ENCODE measurements at regions not wholly inside any gene's neighbourhood (a gene's known extent, or its start where the extent isn't known, plus 50 kb on each side); places are given as distances from the start of the nearest gene placed in this dataset.

DNA sequence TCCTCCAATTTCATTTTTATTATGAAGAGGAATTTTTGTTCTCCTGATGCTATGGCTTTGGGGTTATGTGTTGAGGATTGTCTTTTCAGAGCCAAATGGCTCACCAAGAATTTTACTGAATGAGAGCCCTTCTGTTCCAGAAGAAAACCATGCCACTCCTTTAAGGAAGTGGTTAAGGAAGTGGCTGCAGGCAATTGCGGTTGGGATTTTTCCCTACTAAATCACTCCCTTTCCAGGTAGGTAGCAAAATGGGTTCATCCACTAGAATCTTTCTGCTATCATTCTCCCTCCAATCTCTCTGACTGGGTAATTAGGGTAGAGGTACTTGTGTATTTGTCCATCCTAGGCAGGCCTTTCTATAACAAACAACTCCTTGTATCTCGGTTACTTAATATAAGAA lies 163.1 kb downstream of the TTC8 start:
- no peak for DNase-seq
- Mint-ChIP-seq H3K27ac (no peak overlapping the region), H3K27me3 (ENCODE audit: low read depth) (no peaks in the 10 kb centered on the region), H3K36me3 (ENCODE audit: insufficient read depth in 2 of 2) (peaks cover 2 to 5% of the 10 kb centered on the region in 2 donors), H3K9me3 (peaks cover 4% of the 10 kb centered on the region in 2 donors), H3K4me1 (ENCODE audit: low read depth) (no peaks in the 10 kb centered on the region), H3K4me3 (no peak overlapping the region)
- no peak for ATAC-seq (replicated peaks in 1 of 2)

DNA sequence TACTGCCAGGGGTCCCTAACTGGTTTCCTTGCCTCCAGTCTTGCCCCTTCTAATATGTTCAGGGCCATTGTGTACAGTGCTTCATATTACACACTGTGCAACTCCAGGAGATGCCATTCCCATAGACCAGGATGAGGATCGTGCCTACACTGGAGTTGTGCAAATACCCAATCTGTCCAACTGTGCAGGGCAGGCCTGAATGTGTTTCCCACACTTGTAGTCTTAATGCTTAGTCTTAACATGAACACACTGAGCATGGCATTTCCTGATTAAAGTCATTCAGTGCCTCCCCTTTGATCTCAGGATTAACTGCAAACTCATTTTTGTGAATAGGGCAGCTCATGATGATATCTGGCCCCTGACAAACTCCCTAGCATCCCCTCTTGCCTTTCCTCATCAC lies 165.5 kb downstream of the TTC8 start:
- Mint-ChIP-seq H3K27ac (no peak overlapping the region), H3K27me3 (ENCODE audit: low read depth) (peaks cover 2% of the 10 kb centered on the region)
- ATAC-seq (replicated peaks in 1 of 2), result no peak

DNA sequence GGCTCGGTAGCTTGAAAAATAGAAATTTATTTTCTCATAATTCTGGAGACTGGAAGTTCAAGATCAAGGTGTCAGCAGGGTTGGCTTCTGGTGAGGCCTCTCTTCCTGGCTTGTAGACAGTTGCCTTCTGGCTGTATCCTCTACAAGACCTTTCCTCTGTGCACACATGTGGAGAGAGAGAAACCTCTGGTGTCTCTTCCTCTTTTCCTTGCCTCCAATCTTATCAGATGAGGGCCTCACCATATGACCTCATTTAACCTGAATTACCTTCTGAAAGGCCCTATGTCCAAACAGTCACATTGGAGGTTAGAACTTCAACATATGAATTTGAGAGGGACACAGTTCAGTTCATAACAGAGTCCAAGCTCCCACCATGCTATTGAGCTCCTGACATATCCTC lies 166.4 kb downstream of the TTC8 start:
- Mint-ChIP-seq H3K9me3 (peaks cover 1% of the 10 kb centered on the region in 2 donors), H3K27ac (no peak overlapping the region), H3K4me3 (no peak overlapping the region), H3K4me1 (ENCODE audit: low read depth) (no peaks in the 10 kb centered on the region), H3K36me3 (ENCODE audit: insufficient read depth in 2 of 2) (peaks cover 0 to 5% of the 10 kb centered on the region in 2 donors), H3K27me3 (ENCODE audit: low read depth) (peaks cover 12% of the 10 kb centered on the region)
- ATAC-seq (replicated peaks in 1 of 2) (no peak), DNase-seq (no peak)

More for the DNA sequence above, 165.5 kb downstream of the TTC8 start:
- Mint-ChIP-seq H3K4me1 (ENCODE audit: low read depth) (no peaks in the 10 kb centered on the region), H3K9me3 (peaks cover 4% of the 10 kb centered on the region in 2 donors), H3K4me3 (no peak overlapping the region), H3K36me3 (ENCODE audit: insufficient read depth in 2 of 2) (peaks cover 2 to 5% of the 10 kb centered on the region in 2 donors)
- no peak for DNase-seq

- no peak for ATAC-seq (replicated peaks in 1 of 2)
- DNase-seq, result no peak
- Mint-ChIP-seq H3K27ac (no peak overlapping the region), H3K9me3 (no peaks in the 10 kb centered on the region), H3K27me3 (ENCODE audit: low read depth) (peaks cover 22% of the 10 kb centered on the region), H3K36me3 (ENCODE audit: insufficient read depth in 2 of 2) (peaks cover 0 to 2% of the 10 kb centered on the region in 2 donors), H3K4me3 (no peak overlapping the region), H3K4me1 (ENCODE audit: low read depth) (no peaks in the 10 kb centered on the region)
Measured at GRCh38 chr14:88992011-88992410, 167.6 kb downstream of the TTC8 start.

DNA sequence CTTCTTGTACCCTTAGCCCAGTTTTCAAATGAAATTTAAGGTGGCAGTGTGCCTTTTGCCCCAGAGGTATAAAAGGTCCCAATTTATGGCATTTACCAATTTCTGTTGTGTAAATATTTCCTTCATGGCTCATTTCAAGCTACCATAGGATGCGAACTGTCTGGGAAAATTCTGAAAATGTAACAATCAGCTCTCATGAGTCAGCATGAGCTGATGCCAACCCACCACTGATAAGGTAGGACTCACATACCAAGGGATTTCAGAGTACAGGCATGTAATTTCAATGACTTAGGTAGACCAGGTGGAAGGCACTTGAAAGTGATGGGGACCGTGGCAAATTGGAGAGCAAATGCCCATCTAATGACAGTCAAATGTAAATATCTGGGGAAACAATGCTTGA lies 169.5 kb downstream of the TTC8 start:
- H3K4me3 Mint-ChIP-seq, result no peak overlapping the region
- no peaks in the 10 kb centered on the region for H3K9me3 Mint-ChIP-seq
- H3K36me3 Mint-ChIP-seq (ENCODE audit: insufficient read depth in 2 of 2), result no peaks in the 10 kb centered on the region
- H3K27ac Mint-ChIP-seq, result no peak overlapping the region
- no peak for DNase-seq
- peaks cover 34% of the 10 kb centered on the region for H3K27me3 Mint-ChIP-seq (ENCODE audit: low read depth)
- H3K4me1 Mint-ChIP-seq (ENCODE audit: low read depth), result no peaks in the 10 kb centered on the region
- no peak for ATAC-seq (replicated peaks in 1 of 2)

GRCh38 chr14:88995437-88996198 lies 171.2 kb downstream of the TTC8 start:
- Mint-ChIP-seq H3K4me1 (ENCODE audit: low read depth) (peaks cover 4% of the 10 kb centered on the region), H3K27me3 (ENCODE audit: low read depth) (peaks cover 36% of the 10 kb centered on the region), H3K4me3 (no peak overlapping the region), H3K9me3 (no peaks in the 10 kb centered on the region), H3K27ac (no peak overlapping the region), H3K36me3 (ENCODE audit: insufficient read depth in 2 of 2) (no peaks in the 10 kb centered on the region)
- no peak for ATAC-seq (replicated peaks in 1 of 2)
- no peak for DNase-seq

GRCh38 chr14:88998027-88998426 lies 173.6 kb downstream of the TTC8 start:
- H3K27ac Mint-ChIP-seq, result no peak overlapping the region
- H3K36me3 Mint-ChIP-seq (ENCODE audit: insufficient read depth in 2 of 2), result no peaks in the 10 kb centered on the region
- no peak overlapping the region for H3K4me3 Mint-ChIP-seq
- DNase-seq, result no peak
- no peak for ATAC-seq (replicated peaks in 1 of 2)
- H3K9me3 Mint-ChIP-seq, result no peaks in the 10 kb centered on the region
- peaks cover 36% of the 10 kb centered on the region for H3K27me3 Mint-ChIP-seq (ENCODE audit: low read depth)
- peaks cover 8% of the 10 kb centered on the region for H3K4me1 Mint-ChIP-seq (ENCODE audit: low read depth)

GRCh38 chr14:88999137-88999536 lies 174.7 kb downstream of the TTC8 start:
- no peaks in the 10 kb centered on the region for H3K36me3 Mint-ChIP-seq (ENCODE audit: insufficient read depth in 2 of 2)
- H3K27me3 Mint-ChIP-seq (ENCODE audit: low read depth), result peaks cover 36% of the 10 kb centered on the region
- no peak overlapping the region for H3K4me3 Mint-ChIP-seq
- ATAC-seq (replicated peaks in 1 of 2), result no peak
- H3K4me1 Mint-ChIP-seq (ENCODE audit: low read depth), result peaks cover 8% of the 10 kb centered on the region
- H3K27ac Mint-ChIP-seq, result no peak overlapping the region
- H3K9me3 Mint-ChIP-seq, result no peaks in the 10 kb centered on the region
- no peak for DNase-seq

DNA sequence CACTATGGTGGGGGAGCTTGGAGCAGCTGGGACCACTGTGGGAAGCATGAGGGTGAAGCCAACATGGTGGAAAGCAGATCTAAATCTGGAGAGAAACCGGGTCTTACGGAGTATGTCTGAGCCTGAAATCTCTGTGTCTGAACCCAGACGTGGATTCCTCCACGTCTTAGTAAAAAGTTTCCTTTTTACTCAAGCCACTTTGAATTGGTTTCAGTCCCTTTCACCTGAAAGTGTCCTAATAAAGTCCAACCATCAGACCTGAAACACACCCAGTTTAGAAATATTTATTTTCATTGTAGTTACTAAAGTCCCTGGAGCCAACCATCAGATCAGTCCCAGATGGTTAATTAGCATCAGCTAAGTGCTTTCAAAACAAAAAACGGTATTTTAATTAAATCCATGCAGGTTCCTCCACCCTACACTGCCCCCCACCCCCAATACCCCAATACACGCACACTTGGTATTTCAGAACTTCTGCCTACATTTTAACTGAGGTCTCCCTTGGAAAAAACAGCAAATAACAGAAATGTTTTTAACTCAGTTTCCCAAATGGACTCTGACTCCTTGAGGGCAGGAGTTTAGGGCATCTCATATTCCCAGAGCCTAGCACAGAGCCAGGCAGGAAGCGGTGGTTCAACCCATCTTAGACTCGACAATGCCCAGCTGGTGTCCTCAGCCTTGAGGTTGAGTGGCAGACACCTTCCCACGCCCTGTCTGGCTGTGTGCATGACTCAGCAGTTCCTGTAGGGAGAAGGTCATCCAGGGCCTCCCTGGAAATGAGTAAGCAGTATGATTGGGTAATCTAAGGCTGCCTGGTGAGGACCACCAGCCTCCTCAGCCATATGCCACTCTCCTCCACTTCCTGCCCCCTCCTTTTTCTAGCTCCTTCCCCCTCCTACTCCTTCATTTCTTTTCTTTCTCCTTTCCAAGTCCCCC lies 175.8 kb downstream of the TTC8 start:
- peak; percentile 51 to 82 for ATAC-seq (replicated peaks in 1 of 2)
- peaks cover 8% of the 10 kb centered on the region for H3K4me1 Mint-ChIP-seq (ENCODE audit: low read depth)
- H3K9me3 Mint-ChIP-seq, result peaks cover 0 to 2% of the 10 kb centered on the region in 2 donors
- H3K27ac Mint-ChIP-seq, result no peak overlapping the region
- H3K36me3 Mint-ChIP-seq (ENCODE audit: insufficient read depth in 2 of 2), result no peaks in the 10 kb centered on the region
- DNase-seq, result peak; percentile 20 to 34
- H3K4me3 Mint-ChIP-seq, result no peak overlapping the region
- peaks cover 30% of the 10 kb centered on the region for H3K27me3 Mint-ChIP-seq (ENCODE audit: low read depth)

DNA sequence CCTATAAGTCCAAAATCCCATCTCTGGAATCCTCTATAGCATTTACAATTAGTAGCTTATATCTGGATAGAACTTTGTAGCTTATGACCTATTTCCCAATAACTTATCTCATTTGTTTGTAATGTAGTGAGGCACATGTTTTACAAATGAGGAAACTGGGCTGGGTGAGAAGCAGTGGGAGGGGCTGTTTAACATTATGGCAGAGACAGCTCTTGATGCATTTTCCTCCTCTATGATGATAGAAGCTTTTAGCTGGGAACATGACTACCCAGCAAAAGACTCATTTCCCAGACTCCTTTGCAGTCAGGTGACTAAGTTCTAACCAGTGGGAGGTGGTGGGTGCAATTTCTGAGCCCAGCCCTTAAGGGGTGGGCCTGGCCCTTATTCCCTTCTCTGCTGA lies 179.7 kb downstream of the TTC8 start:
- peaks cover 17% of the 10 kb centered on the region for H3K4me1 Mint-ChIP-seq (ENCODE audit: low read depth)
- H3K27ac Mint-ChIP-seq, result no peak overlapping the region
- H3K9me3 Mint-ChIP-seq, result peaks cover 0 to 2% of the 10 kb centered on the region in 2 donors
- DNase-seq (no peak), ATAC-seq (replicated peaks in 1 of 2) (no peak)
- no peaks in the 10 kb centered on the region for H3K36me3 Mint-ChIP-seq (ENCODE audit: insufficient read depth in 2 of 2)
- no peaks in the 10 kb centered on the region for H3K27me3 Mint-ChIP-seq (ENCODE audit: low read depth)
- no peak overlapping the region for H3K4me3 Mint-ChIP-seq

DNA sequence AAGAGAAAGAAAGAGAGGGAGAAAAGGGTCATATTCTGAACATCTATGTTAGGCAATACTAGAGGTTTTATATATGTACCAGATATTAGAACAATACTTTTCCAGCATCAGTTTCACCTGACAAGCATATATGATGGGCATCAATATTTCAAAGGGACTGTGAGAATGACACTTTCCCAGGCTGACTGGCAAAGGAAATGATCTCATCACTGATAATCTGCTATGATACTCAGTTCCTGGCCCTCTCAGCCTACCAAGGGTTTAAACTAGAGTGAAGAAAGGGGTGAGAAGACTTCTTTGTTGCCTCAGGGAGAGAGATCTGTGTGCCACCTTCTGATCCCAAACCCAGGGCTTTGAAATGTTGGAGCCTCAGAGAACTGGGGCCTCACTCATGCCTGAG lies 183.5 kb downstream of the TTC8 start:
- Mint-ChIP-seq H3K4me1 (ENCODE audit: low read depth) (peaks cover 9% of the 10 kb centered on the region), H3K4me3 (no peak overlapping the region), H3K27me3 (ENCODE audit: low read depth) (peaks cover 15% of the 10 kb centered on the region), H3K27ac (no peak overlapping the region), H3K36me3 (ENCODE audit: insufficient read depth in 2 of 2) (no peaks in the 10 kb centered on the region), H3K9me3 (peaks cover 0 to 2% of the 10 kb centered on the region in 2 donors)
- DNase-seq (no peak), ATAC-seq (replicated peaks in 1 of 2) (peak; percentile 37 to 53)

DNA sequence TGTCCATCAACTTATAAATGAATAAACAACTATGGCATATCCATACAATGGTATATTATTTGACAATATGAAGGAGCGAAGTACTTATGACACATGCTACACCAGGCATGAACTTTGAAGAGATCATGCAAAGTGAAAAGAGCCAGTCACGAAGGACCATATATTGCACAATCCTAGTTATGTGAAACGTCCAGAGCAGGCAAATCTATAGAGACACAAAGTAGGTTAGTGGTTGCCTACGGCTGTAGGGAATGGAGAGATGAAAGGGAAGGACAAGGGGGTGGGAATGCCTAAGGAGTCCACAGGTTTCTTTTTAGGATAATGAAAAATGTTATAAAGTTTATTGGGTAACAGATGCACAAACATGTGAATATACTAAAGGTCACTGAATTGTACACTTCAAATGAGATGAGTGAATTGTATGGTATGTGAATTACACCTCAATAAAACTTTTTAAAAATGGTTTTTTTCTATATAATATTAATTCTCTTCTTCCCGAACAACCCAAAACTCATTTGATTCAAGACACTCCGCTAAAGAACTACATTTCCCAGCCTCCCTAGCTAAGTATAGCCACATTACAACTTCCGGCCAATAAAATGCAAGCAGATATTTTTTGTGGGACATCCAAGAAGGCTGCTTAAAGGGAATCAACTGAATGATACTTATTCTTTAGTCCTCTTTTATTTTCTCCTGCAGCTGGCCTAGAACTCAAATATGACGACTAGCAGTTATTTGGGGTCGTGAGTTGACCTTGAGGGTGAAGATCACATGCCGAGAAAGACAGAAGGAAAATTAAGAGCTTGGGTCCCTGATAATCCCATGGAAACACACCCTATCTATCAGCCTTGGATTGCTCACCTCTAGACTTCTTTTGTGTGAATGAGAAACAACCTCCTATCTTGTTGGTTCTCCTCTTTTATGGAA lies 187.2 kb downstream of the TTC8 start:
- H3K9me3 Mint-ChIP-seq, result no peaks in the 10 kb centered on the region
- H3K36me3 Mint-ChIP-seq (ENCODE audit: insufficient read depth in 2 of 2), result no peaks in the 10 kb centered on the region
- DNase-seq (no peak), ATAC-seq (replicated peaks in 1 of 2) (no peak)
- no peak overlapping the region for H3K4me3 Mint-ChIP-seq
- peaks cover 37% of the 10 kb centered on the region for H3K27me3 Mint-ChIP-seq (ENCODE audit: low read depth)
- no peak overlapping the region for H3K27ac Mint-ChIP-seq
- H3K4me1 Mint-ChIP-seq (ENCODE audit: low read depth), result peaks cover 9% of the 10 kb centered on the region
